Endothelial cell of umbilical vein (primary cell): ENCODE measurements at regions not wholly inside any gene's neighbourhood (a gene's known extent, or its start where the extent isn't known, plus 50 kb on each side); places are given as distances from the start of the nearest gene placed in this dataset.

Experiments used
- BruUV-seq: library from RNA; stranded (reverse); fragments of 400-500 nt; replicated peaks from 2 replicates; lab custom pipeline; 2021; lab: Mats Ljungman, UMichigan
- CTCF ChIA-PET: fragments of 300-600, 350-600 bp; sonication (Branson Sonifier 250); formaldehyde crosslinking; loops from one replicate; lab custom pipeline; 2021; ENCODE audit warnings: antibody characterized with exemption, inconsistent platforms; lab: Charles Lee
- POLR2A ChIA-PET: fragments of 300-600, 350-600 bp; sonication (Branson Sonifier 250); formaldehyde crosslinking; loops from one replicate; lab custom pipeline; 2021; ENCODE audit warnings: antibody characterized with exemption, inconsistent platforms; lab: Charles Lee
- DNase-seq: peaks from one replicate; pipeline ENCODE4 v3.0.0-alpha.2; 2011; ENCODE audit warnings: low read depth, low spot score
- FAIRE-seq: peaks from 2 replicates; lab custom pipeline; 2011; peaks lifted over from hg19 to GRCh38; lab: Jason Lieb, UNC
- H2AFZ ChIP-seq: 2 replicates; pipeline ENCODE4 v1.6.0; 2012; ENCODE audit warnings: low read depth, low read length, control low read depth, inconsistent platforms
- H3K27ac ChIP-seq: 2 replicates; pipeline ENCODE4 v1.5.1; 2011; ENCODE audit warnings: low read depth, mild to moderate bottlenecking, control low read depth, low read length, moderate library complexity; ENCODE audit not compliant: insufficient read depth
- H3K27me3 ChIP-seq, 2 experiments: 2 replicates each; pipeline versions ENCODE4 v1.6.0 to v1.6.1; 2011; ENCODE audit warnings: low read length in 2 of 2, mixed read lengths in 1 of 2; ENCODE audit not compliant: control insufficient read depth in 2 of 2, insufficient read depth in 2 of 2
- H3K36me3 ChIP-seq, 2 experiments: 2 replicates in 1 of 2; 3 replicates in 1 of 2; pipeline ENCODE4 v1.5.1; 2011; ENCODE audit warnings: low read length in 2 of 2, mild to moderate bottlenecking in 1 of 2, moderate library complexity in 1 of 2; ENCODE audit not compliant: control insufficient read depth in 2 of 2, insufficient read depth in 2 of 2; ENCODE audit errors: extremely low read depth in 1 of 2
- H3K4me1 ChIP-seq: 3 replicates; pipeline ENCODE4 v1.5.1; 2011; ENCODE audit warnings: mild to moderate bottlenecking, low read length; ENCODE audit not compliant: control insufficient read depth, insufficient read depth; ENCODE audit errors: extremely low read depth
- H3K4me2 ChIP-seq: 2 replicates; pipeline ENCODE4 v1.6.1; 2011; ENCODE audit warnings: low read length, control low read depth, mixed read lengths; ENCODE audit not compliant: insufficient read depth
- H3K4me3 ChIP-seq, 3 experiments: fragments of 200-600 bp in 1 of 3; sonication (generic), shearing (Covaris generic) in 1 of 3; replicated peaks in 1 of 3; 2 replicates each; pipeline ENCODE4 v1.5.1; 2011 to 2016; ENCODE audit warnings: control low read depth in 3 of 3, low read length in 3 of 3, mild to moderate bottlenecking in 2 of 3, inconsistent platforms in 1 of 3, low read depth in 1 of 3, moderate library complexity in 1 of 3; ENCODE audit not compliant: insufficient read depth in 1 of 3
- H3K79me2 ChIP-seq: 2 replicates; pipeline ENCODE4 v1.6.0; 2012; ENCODE audit warnings: low read length, inconsistent platforms; ENCODE audit not compliant: control insufficient read depth, insufficient read depth
- H3K9ac ChIP-seq: replicated peaks from 2 replicates; pipeline ENCODE3; 2011; ENCODE audit warnings: low read length, control low read depth; ENCODE audit not compliant: insufficient read depth; ENCODE audit errors: extremely low read depth
- H3K9me1 ChIP-seq: replicated peaks from 3 replicates; pipeline ENCODE4 v1.6.0; 2011; ENCODE audit warnings: mild to moderate bottlenecking, low read length; ENCODE audit not compliant: control insufficient read depth, insufficient read depth; ENCODE audit errors: extremely low read depth
- H3K9me3 ChIP-seq: replicated peaks from 2 replicates; pipeline ENCODE4 v1.5.1; 2012; ENCODE audit warnings: low read length, inconsistent platforms; ENCODE audit not compliant: control insufficient read depth, insufficient read depth
- H4K20me1 ChIP-seq: replicated peaks from 2 replicates; pipeline ENCODE3; 2011; ENCODE audit warnings: mild to moderate bottlenecking, low read length; ENCODE audit not compliant: control insufficient read depth, insufficient read depth; ENCODE audit errors: extremely low read depth
- EZH2 ChIP-seq: IDR thresholded peaks from 2 replicates; pipeline ENCODE4 v1.6.1; 2012; ENCODE audit warnings: borderline replicate concordance, low read depth, mild to moderate bottlenecking, moderate library complexity, low read length, inconsistent platforms; ENCODE audit not compliant: severe bottlenecking
- FOS ChIP-seq: IDR thresholded peaks from 2 replicates; pipeline ENCODE4 v1.6.1; 2011; ENCODE audit warnings: mild to moderate bottlenecking, low read length, moderate library complexity, borderline replicate concordance; ENCODE audit not compliant: insufficient read depth
- GATA2 ChIP-seq: IDR thresholded peaks from 2 replicates; pipeline ENCODE4 v1.7.0; 2011; ENCODE audit warnings: low read depth, mild to moderate bottlenecking, moderate library complexity, mixed read lengths, low read length; ENCODE audit not compliant: insufficient read length, insufficient read depth
- JUN ChIP-seq: IDR thresholded peaks from 2 replicates; pipeline ENCODE4 v1.6.1; 2011; ENCODE audit warnings: borderline replicate concordance, low read depth; ENCODE audit not compliant: insufficient read length, insufficient read depth
- MYC ChIP-seq: IDR thresholded peaks from one replicate; pipeline ENCODE4 v1.6.1; 2011; ENCODE audit warnings: mild to moderate bottlenecking, low read depth, low read length
- POLR2A ChIP-seq: IDR thresholded peaks from 2 replicates; pipeline ENCODE4 v1.6.1; 2012; ENCODE audit warnings: low read depth, mild to moderate bottlenecking, control low read depth, low read length
- POLR2AphosphoS5 ChIP-seq: IDR thresholded peaks from 2 replicates; pipeline ENCODE4 v1.6.1; 2012; ENCODE audit warnings: low read depth, mild to moderate bottlenecking, control low read depth, low read length, moderate library complexity; ENCODE audit not compliant: insufficient read depth
- dilution Hi-C: fragments of 300-500 bp; cut with MboI; formaldehyde crosslinking; loops from one replicate; pipeline ENCODE4 v1.15.0; 2019; ENCODE audit warnings: low sequenced_read_pairs; ENCODE audit not compliant: extremely low pct_ligation_motif_present
- intact Hi-C: fragments of 100-400 bp; cut with micrococcal nuclease; formaldehyde crosslinking; loops from one replicate; pipeline ENCODE4 v1.10.0; 2022
- TF ChIP-seq, protein P1 (sequence below), 2 donors: IDR thresholded peaks; 1 replicate in 1 of 2; 2 replicates in 1 of 2; pipeline ENCODE4 v1.5.1; 2011; ENCODE audit warnings: low read length in 2 of 2, mild to moderate bottlenecking in 2 of 2, moderate library complexity in 2 of 2, control low read depth in 1 of 2, inconsistent platforms in 1 of 2, low read depth in 1 of 2; ENCODE audit not compliant: insufficient read depth in 1 of 2; ENCODE audit errors: extremely low read depth in 1 of 2
- TF ChIP-seq, protein P2 (sequence below): IDR thresholded peaks from 2 replicates; pipeline ENCODE4 v1.6.1; 2011; ENCODE audit not compliant: insufficient read depth, insufficient read length

DNA sequence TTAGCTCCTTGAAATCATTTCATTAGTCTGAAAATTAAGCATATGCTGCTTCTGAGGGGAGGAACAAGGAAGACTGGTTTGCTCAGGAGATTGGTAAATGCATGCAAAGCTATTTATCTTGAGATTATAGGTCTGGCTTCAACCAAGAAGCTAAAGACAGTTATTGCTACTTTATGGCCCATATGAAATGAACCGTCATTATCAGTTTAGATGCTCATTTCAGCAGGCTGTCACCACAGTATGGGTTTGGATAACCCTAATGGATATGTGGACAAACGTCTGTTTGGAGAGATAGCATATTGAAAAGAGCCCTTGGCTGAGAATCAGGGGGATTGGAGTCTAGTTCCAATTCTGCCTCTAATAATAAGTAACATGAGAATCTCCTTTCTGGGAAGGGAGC is 922.6 kb downstream of the TUSC7 start:
- Histone ChIP-seq H3K27me3 (no peaks in the 10 kb centered on the region), H3K4me1 (peaks cover 14% of the 10 kb centered on the region), H3K4me2 (no peak overlapping the region), H3K9me3 (no peaks in the 10 kb centered on the region), H3K36me3 (no peaks in the 10 kb centered on the region), H3K9me1 (no peaks in the 10 kb centered on the region), H3K27ac (no peak overlapping the region), H3K79me2 (no peaks in the 10 kb centered on the region), H3K9ac (no peak overlapping the region), H4K20me1 (no peaks in the 10 kb centered on the region), H3K4me3 (no peak overlapping the region), H2AFZ (no peak overlapping the region)
- dilution Hi-C loops: no loop called here
- FAIRE-seq (no peak), DNase-seq (no peak)
- POLR2A ChIA-PET: no interaction called here
- no TSS peak for BruUV-seq
- no peak for TF ChIP-seq GATA2
- TF ChIP-seq FOS: no peak
- no peak for TF ChIP-seq POLR2AphosphoS5
- TF ChIP-seq, protein P1, sequence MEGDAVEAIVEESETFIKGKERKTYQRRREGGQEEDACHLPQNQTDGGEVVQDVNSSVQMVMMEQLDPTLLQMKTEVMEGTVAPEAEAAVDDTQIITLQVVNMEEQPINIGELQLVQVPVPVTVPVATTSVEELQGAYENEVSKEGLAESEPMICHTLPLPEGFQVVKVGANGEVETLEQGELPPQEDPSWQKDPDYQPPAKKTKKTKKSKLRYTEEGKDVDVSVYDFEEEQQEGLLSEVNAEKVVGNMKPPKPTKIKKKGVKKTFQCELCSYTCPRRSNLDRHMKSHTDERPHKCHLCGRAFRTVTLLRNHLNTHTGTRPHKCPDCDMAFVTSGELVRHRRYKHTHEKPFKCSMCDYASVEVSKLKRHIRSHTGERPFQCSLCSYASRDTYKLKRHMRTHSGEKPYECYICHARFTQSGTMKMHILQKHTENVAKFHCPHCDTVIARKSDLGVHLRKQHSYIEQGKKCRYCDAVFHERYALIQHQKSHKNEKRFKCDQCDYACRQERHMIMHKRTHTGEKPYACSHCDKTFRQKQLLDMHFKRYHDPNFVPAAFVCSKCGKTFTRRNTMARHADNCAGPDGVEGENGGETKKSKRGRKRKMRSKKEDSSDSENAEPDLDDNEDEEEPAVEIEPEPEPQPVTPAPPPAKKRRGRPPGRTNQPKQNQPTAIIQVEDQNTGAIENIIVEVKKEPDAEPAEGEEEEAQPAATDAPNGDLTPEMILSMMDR (IDR thresholded peaks at IDR 0.05; ENCODE audit: extremely low read depth in 1 of 2, insufficient read depth in 1 of 2, low read depth in 1 of 2, low read length in 2 of 2): no peak
- no peak for TF ChIP-seq MYC
- TF ChIP-seq EZH2: no peak
- TF ChIP-seq, protein P2, sequence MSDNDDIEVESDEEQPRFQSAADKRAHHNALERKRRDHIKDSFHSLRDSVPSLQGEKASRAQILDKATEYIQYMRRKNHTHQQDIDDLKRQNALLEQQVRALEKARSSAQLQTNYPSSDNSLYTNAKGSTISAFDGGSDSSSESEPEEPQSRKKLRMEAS: no peak
- no peak for TF ChIP-seq JUN
- TF ChIP-seq POLR2A: no peak
- CTCF ChIA-PET: interaction anchor here (1.0 to 1.2 kb wide), 3 partner anchors 10 to 82 kb away, joined by 3 read pairs; no protein-coding TSS in a partner anchor
- intact Hi-C loops: no loop called here
